Right lobe of liver (tissue), 6 donors: ENCODE measurements at regions not wholly inside any gene's neighbourhood (a gene's known extent, or its start where the extent isn't known, plus 50 kb on each side); places are given as distances from the start of the nearest gene placed in this dataset.

ENCODE experiments used
- ATAC-seq, 4 donors: fragments of 200-7000 bp; cut with Tn5 transposase; one replicate each; pipeline ENCODE4 v1.9.1; 2020; ENCODE audit warnings: mild to moderate bottlenecking in 4 of 4, moderate library complexity in 4 of 4
- DNase-seq, 3 donors: peaks; one replicate each; pipeline ENCODE4 v3.0.0-alpha.2; 2020
- H3K27ac ChIP-seq, 3 donors: fragments of 200-600 bp; one replicate each; pipeline ENCODE4 v1.8.0; 2022
- H3K27me3 ChIP-seq, 2 donors: fragments of 200-600 bp; one replicate each; pipeline ENCODE4 v1.8.0; 2022
- H3K36me3 ChIP-seq, 4 donors: fragments of 200-600 bp; sonication (generic) in 1 of 4; one replicate each; pipeline versions ENCODE4 v1.5.1 to v1.8.0; 2017 to 2022; ENCODE audit warnings: control low read depth in 1 of 4
- H3K4me1 ChIP-seq, 4 donors: fragments of 200-600 bp; sonication (generic) in 1 of 4; one replicate each; pipeline versions ENCODE4 v1.5.1 to v1.8.0; 2017 to 2022; ENCODE audit warnings: control low read depth in 1 of 4
- H3K4me3 ChIP-seq, 3 donors: fragments of 200-600 bp; one replicate each; pipeline ENCODE4 v1.8.0; 2022
- H3K9me3 ChIP-seq, 4 donors: fragments of 200-600 bp; sonication (generic) in 1 of 4; one replicate each; pipeline versions ENCODE4 v1.5.1 to v1.8.0; 2017 to 2022; ENCODE audit warnings: control low read depth in 1 of 4
- CTCF ChIP-seq, 4 donors: fragments of 200-600 bp in 3 of 4; fragments of 450-650 bp in 1 of 4; IDR thresholded peaks; one replicate each; pipeline versions ENCODE4 v1.5.1 to v1.8.0; 2016 to 2022; ENCODE audit warnings: antibody characterized with exemption in 4 of 4, mild to moderate bottlenecking in 2 of 4
- POLR2A ChIP-seq: fragments of 450-650 bp; IDR thresholded peaks from one replicate; pipeline ENCODE4 v1.6.1; 2017; ENCODE audit warnings: antibody characterized with exemption, mild to moderate bottlenecking
- WGBS: methylation state at CpG from one replicate; pipeline ENCODE4 v1.1.6; 2018; ENCODE audit warnings: low coverage, low lambda C conversion rate; ENCODE audit not compliant: insufficient coverage; ENCODE audit errors: missing lambda C conversion rate; 5-methylcytosine and 5-hydroxymethylcytosine counted together
- intact Hi-C, 2 donors: fragments of 100-400 bp; cut with DNase I; formaldehyde crosslinking; loops; one replicate each; pipeline versions ENCODE4 v1.11.2 to v1.14.1; 2022
- donor health status: DM: no; HTN: yes; CAD: no.
- donor health status: DM: no; HTN: no; CAD: no.
- donor health status: DM: no; HTN: no; CAD: no.
- donor health status: DM: no; HTN: yes; CAD: no.
- donor health status: DM: no; HTN: yes; CAD: no.

GRCh38 chr5:96222129-96222528 lies 210.9 kb downstream of the PCSK1 start:
- no peak overlapping the region for H3K27ac ChIP-seq
- no peaks in the 10 kb centered on the region for H3K27me3 ChIP-seq
- WGBS: 83% methylated on average over 2 of the region's 2 CpGs
- intact Hi-C loops: no loop called here
- no peak overlapping the region for H3K4me3 ChIP-seq
- DNase-seq: no peak
- no peaks in the 10 kb centered on the region for H3K9me3 ChIP-seq
- ATAC-seq: no peak
- no peaks in the 10 kb centered on the region for H3K36me3 ChIP-seq
- no peak for TF ChIP-seq CTCF (IDR thresholded peaks at IDR 0.05)
- no peaks in the 10 kb centered on the region for H3K4me1 ChIP-seq

- no peak for ATAC-seq
- no peak for TF ChIP-seq POLR2A
- TF ChIP-seq CTCF (IDR thresholded peaks at IDR 0.05): no peak
- no peaks in the 10 kb centered on the region for H3K9me3 ChIP-seq
- no peak for DNase-seq
- intact Hi-C loops: no loop called here
- no peaks in the 10 kb centered on the region for H3K36me3 ChIP-seq
- H3K27me3 ChIP-seq: no peaks in the 10 kb centered on the region
- no peak overlapping the region for H3K4me3 ChIP-seq
- peaks cover 0 to under 1% (median 0%) of the 10 kb centered on the region in 4 donors for H3K4me1 ChIP-seq
- no peak overlapping the region for H3K27ac ChIP-seq
- 86% methylated on average over 4 of the region's 4 CpGs for WGBS
Measured at GRCh38 chr5:96220610-96221390, 212.2 kb downstream of the PCSK1 start.

GRCh38 chr5:96219580-96220281 lies 213.3 kb downstream of the PCSK1 start:
- Histone ChIP-seq H3K4me3 (no peak overlapping the region), H3K4me1 (peaks cover 0 to 10% (median 4%) of the 10 kb centered on the region in 4 donors), H3K27me3 (no peaks in the 10 kb centered on the region), H3K27ac (no peak overlapping the region), H3K36me3 (no peaks in the 10 kb centered on the region), H3K9me3 (no peaks in the 10 kb centered on the region)
- DNase-seq: no peak
- intact Hi-C loops: no loop called here
- 82% methylated on average over 4 of the region's 4 CpGs for WGBS
- no peak for TF ChIP-seq CTCF (IDR thresholded peaks at IDR 0.05)
- TF ChIP-seq POLR2A: no peak
- ATAC-seq: no peak

GRCh38 chr5:96218653-96219052 lies 214.4 kb downstream of the PCSK1 start:
- H3K27me3 ChIP-seq: no peaks in the 10 kb centered on the region
- ATAC-seq: no peak
- H3K36me3 ChIP-seq: no peaks in the 10 kb centered on the region
- no peak overlapping the region for H3K27ac ChIP-seq
- H3K4me1 ChIP-seq: peaks cover 0 to 10% (median 4%) of the 10 kb centered on the region in 4 donors
- WGBS: 79% methylated on average over 3 of the region's 3 CpGs
- DNase-seq: no peak
- H3K9me3 ChIP-seq: no peaks in the 10 kb centered on the region
- no peak for TF ChIP-seq CTCF (IDR thresholded peaks at IDR 0.05)
- TF ChIP-seq POLR2A: no peak
- intact Hi-C loops: no loop called here
- H3K4me3 ChIP-seq: no peak overlapping the region
